ENCODE measurements at regions not wholly inside any gene's neighbourhood (a gene's known extent, or its start where the extent isn't known, plus 50 kb on each side); places are given as distances from the start of the nearest gene placed in this dataset.

- no peak for DNase-seq
- WGBS, 2 donors: 79 to 85% methylated on average over 13 to 18 of the region's 19 CpGs
- TF ChIP-seq POLR2A (IDR thresholded peaks at IDR 0.05) (no peak), CTCF (IDR thresholded peaks at IDR 0.05) (no peak)
These were observed 94.5 kb upstream of the ID2 start for GRCh38 chr2:8587251-8587791.

GRCh38 chr2:8587920-8588830 lies 93.7 kb upstream of the ID2 start:
- no peak for DNase-seq
- Histone ChIP-seq H3K4me1 (peaks cover 0 to 14% (median 0%) of the 10 kb centered on the region in 3 donors), H3K4me3 (no peak overlapping the region), H3K27ac (no peak overlapping the region), H3K36me3 (no peaks in the 10 kb centered on the region), H3K9me3 (no peaks in the 10 kb centered on the region), H3K27me3 (peaks cover 0 to 12% (median 0%) of the 10 kb centered on the region in 4 donors)
- TF ChIP-seq CTCF (IDR thresholded peaks at IDR 0.05) (no peak), POLR2A (IDR thresholded peaks at IDR 0.05) (no peak)
- intact Hi-C loops (cut with DNase I): no loop called here
- WGBS, 2 donors: 88 to 94% methylated on average over 3 to 5 of the region's 7 CpGs

More at GRCh38 chr2:8587251-8587791, 94.5 kb upstream of the ID2 start:
- Histone ChIP-seq H3K27ac (no peak overlapping the region), H3K4me1 (peaks cover 0 to 22% (median 5%) of the 10 kb centered on the region in 3 donors), H3K27me3 (peaks cover 0 to 12% (median 0%) of the 10 kb centered on the region in 4 donors), H3K36me3 (no peaks in the 10 kb centered on the region), H3K4me3 (no peak overlapping the region), H3K9me3 (no peaks in the 10 kb centered on the region)
- intact Hi-C loops (cut with DNase I): no loop called here

- no peak for DNase-seq
- TF ChIP-seq POLR2A (IDR thresholded peaks at IDR 0.05) (no peak), CTCF (IDR thresholded peaks at IDR 0.05) (no peak)
- intact Hi-C loops (cut with DNase I): no loop called here
- Histone ChIP-seq H3K4me3 (no peak overlapping the region), H3K27ac (no peak overlapping the region), H3K27me3 (peaks cover 0 to 12% (median 0%) of the 10 kb centered on the region in 4 donors), H3K4me1 (peaks cover 0 to 7% (median 0%) of the 10 kb centered on the region in 3 donors), H3K36me3 (no peaks in the 10 kb centered on the region), H3K9me3 (no peaks in the 10 kb centered on the region)
- 78 to 87% methylated on average over 5 to 6 of the region's 6 CpGs for WGBS, 2 donors
These were observed 93.0 kb upstream of the ID2 start for GRCh38 chr2:8588831-8589191.

GRCh38 chr2:8589721-8590120 lies 92.1 kb upstream of the ID2 start:
- WGBS, 2 donors: 65 to 78% methylated on average over 1 of the region's 1 CpG
- intact Hi-C loops (cut with DNase I): no loop called here
- no peak for TF ChIP-seq CTCF (IDR thresholded peaks at IDR 0.05)
- TF ChIP-seq POLR2A (IDR thresholded peaks at IDR 0.05): no peak
- Histone ChIP-seq H3K4me3 (no peak overlapping the region), H3K4me1 (no peaks in the 10 kb centered on the region), H3K27ac (no peak overlapping the region), H3K27me3 (peaks cover 0 to 12% (median 0%) of the 10 kb centered on the region in 4 donors), H3K9me3 (no peaks in the 10 kb centered on the region), H3K36me3 (no peaks in the 10 kb centered on the region)
- no peak for DNase-seq

- H3K4me3 ChIP-seq: no peak overlapping the region
- H3K36me3 ChIP-seq: no peaks in the 10 kb centered on the region
- intact Hi-C loops (cut with DNase I): no loop called here
- no peaks in the 10 kb centered on the region for H3K9me3 ChIP-seq
- no peak for DNase-seq
- peaks cover 0 to 18% (median 0%) of the 10 kb centered on the region in 4 donors for H3K27me3 ChIP-seq
- no peak for TF ChIP-seq CTCF (IDR thresholded peaks at IDR 0.05)
- no peak for TF ChIP-seq POLR2A (IDR thresholded peaks at IDR 0.05)
- no peaks in the 10 kb centered on the region for H3K4me1 ChIP-seq
- WGBS, 2 donors: 81 to 85% methylated on average over 6 of the region's 6 CpGs
- H3K27ac ChIP-seq: no peak overlapping the region
These were observed 90.9 kb upstream of the ID2 start for GRCh38 chr2:8590938-8591337.
